GM12878 (cell line): ENCODE measurements at regions not wholly inside any gene's neighbourhood (a gene's known extent, or its start where the extent isn't known, plus 50 kb on each side); places are given as distances from the start of the nearest gene placed in this dataset.

ENCODE experiments used
- ATAC-seq: fragments of 200-7000 bp; cut with Tn5 transposase; 3 replicates; pipeline ENCODE4 v1.9.1; 2020; ENCODE audit warnings: mild to moderate bottlenecking, moderate library complexity
- BruUV-seq: library from RNA; stranded (reverse); fragments of 400-500 nt; replicated peaks from 2 replicates; lab custom pipeline; 2021; lab: Mats Ljungman, UMichigan
- CTCF ChIA-PET: fragments of 300-600 bp; sonication (Branson Sonifier 250); formaldehyde crosslinking; extraction: SDS; loops from one replicate; lab custom pipeline; 2021; ENCODE audit warnings: inconsistent platforms; lab: Yijun Ruan, JAX
- POLR2A ChIA-PET: fragments of 350-600 bp; formaldehyde crosslinking; extraction: SDS; loops from one replicate; lab custom pipeline; 2021; ENCODE audit warnings: inconsistent platforms; lab: Charles Lee
- RAD21 ChIA-PET: fragments of 300-600 bp; sonication (Branson Sonifier 250); formaldehyde crosslinking; loops from one replicate; lab custom pipeline; 2023; ENCODE audit warnings: antibody characterized with exemption; ENCODE audit not compliant: unreplicated experiment; lab: Charles Lee
- SMC1A ChIA-PET: fragments of 300-600 bp; sonication (Branson Sonifier 250); formaldehyde crosslinking; loops from one replicate; lab custom pipeline; 2023; ENCODE audit not compliant: unreplicated experiment, uncharacterized antibody; lab: Charles Lee
- DNase-seq: peaks from one replicate; pipeline ENCODE4 v3.0.0-alpha.2; 2011; ENCODE audit warnings: low read depth, low spot score
- FAIRE-seq: peaks from 3 replicates; lab custom pipeline; 2011; peaks lifted over from hg19 to GRCh38; lab: Jason Lieb, UNC
- H2AFZ ChIP-seq: 2 replicates; pipeline ENCODE4 v1.6.0; 2011; ENCODE audit warnings: low read depth, low read length, control low read depth; ENCODE audit not compliant: control insufficient read depth
- H3K27ac ChIP-seq: 2 replicates; pipeline ENCODE4 v1.5.1; 2011; ENCODE audit warnings: control low read depth; ENCODE audit not compliant: control insufficient read depth, insufficient read depth
- H3K27me3 ChIP-seq, 2 experiments: replicated peaks in 1 of 2; 2 replicates each; pipeline versions ENCODE4 v1.6.0 to v1.6.1; 2011; ENCODE audit warnings: low read length in 1 of 2; ENCODE audit not compliant: control insufficient read depth in 2 of 2, insufficient read depth in 2 of 2
- H3K36me3 ChIP-seq, 2 experiments: 2 replicates each; pipeline ENCODE4 v1.5.1; 2011; ENCODE audit warnings: low read length in 1 of 2; ENCODE audit not compliant: control insufficient read depth in 2 of 2, insufficient read depth in 2 of 2
- H3K4me1 ChIP-seq: 2 replicates; pipeline ENCODE4 v1.6.1; 2011; ENCODE audit warnings: mild to moderate bottlenecking, low read length, moderate library complexity, mixed read lengths; ENCODE audit not compliant: control insufficient read depth, insufficient read depth
- H3K4me2 ChIP-seq: 2 replicates; pipeline ENCODE4 v1.6.0; 2011; ENCODE audit warnings: control low read depth; ENCODE audit not compliant: control insufficient read depth, insufficient read depth
- H3K4me3 ChIP-seq: fragments of 200-600 bp; sonication (generic); 2 replicates; pipeline ENCODE4 v1.5.1; 2016
- H3K79me2 ChIP-seq: 2 replicates; pipeline ENCODE4 v1.6.0; 2011; ENCODE audit warnings: low read length; ENCODE audit not compliant: control insufficient read depth, insufficient read depth
- H3K9ac ChIP-seq: 2 replicates; pipeline ENCODE4 v1.8.0; 2011; ENCODE audit warnings: low read length, control low read depth, mixed read lengths; ENCODE audit not compliant: control insufficient read depth, insufficient read depth
- H3K9me3 ChIP-seq: replicated peaks from 3 replicates; pipeline ENCODE4 v1.5.1; 2011; ENCODE audit warnings: mild to moderate bottlenecking, low read length; ENCODE audit not compliant: control insufficient read depth, insufficient read depth
- H4K20me1 ChIP-seq: 2 replicates; pipeline ENCODE4 v1.6.0; 2011; ENCODE audit not compliant: control insufficient read depth, insufficient read depth
- E4F1 ChIP-seq: fragments of 450-650 bp; IDR thresholded peaks from 2 replicates; pipeline ENCODE4 v1.6.1; 2018; ENCODE audit warnings: borderline replicate concordance, mild to moderate bottlenecking; ENCODE audit not compliant: partially characterized antibody
- MLLT1 ChIP-seq: fragments of 450-650 bp; IDR thresholded peaks from 2 replicates; pipeline ENCODE4 v1.6.1; 2016; ENCODE audit warnings: mild to moderate bottlenecking
- MTA2 ChIP-seq: fragments of 450-650 bp; IDR thresholded peaks from 2 replicates; pipeline ENCODE4 v1.6.1; 2016; ENCODE audit warnings: low read depth, mild to moderate bottlenecking, moderate library complexity
- NFXL1 ChIP-seq: fragments of 450-650 bp; IDR thresholded peaks from 2 replicates; pipeline ENCODE4 v1.6.1; 2017; ENCODE audit warnings: antibody characterized with exemption, mild to moderate bottlenecking, borderline replicate concordance
- POLR2A ChIP-seq: IDR thresholded peaks from 2 replicates; pipeline ENCODE4 v1.6.1; 2011; ENCODE audit warnings: low read depth, mild to moderate bottlenecking, low read length
- RBBP5 ChIP-seq: fragments of 200-600 bp; sonication (generic); conservative IDR thresholded peaks from 2 replicates; pipeline ENCODE4 v1.6.1; 2016
- ZNF24 ChIP-seq: fragments of 450-650 bp; IDR thresholded peaks from 2 replicates; pipeline ENCODE4 v1.6.1; 2017; ENCODE audit warnings: antibody characterized with exemption, mild to moderate bottlenecking
- ZNF274 ChIP-seq: IDR thresholded peaks from one replicate; pipeline ENCODE4 v1.8.0; 2011; ENCODE audit not compliant: insufficient read length, insufficient read depth
- WGBS: methylation state at CpG from one replicate; pipeline ENCODE4 v1.1.6; 2016; ENCODE audit warnings: low lambda C conversion rate; ENCODE audit not compliant: insufficient replicate concordance, insufficient coverage; ENCODE audit errors: missing lambda C conversion rate; 5-methylcytosine and 5-hydroxymethylcytosine counted together
- in situ Hi-C: fragments of 300-500 bp; cut with MboI; formaldehyde crosslinking; loops from 9 replicates; pipeline ENCODE4 v1.14.3; 2018; ENCODE audit warnings: mixed read lengths
- intact Hi-C: fragments of 100-400 bp; cut with micrococcal nuclease; formaldehyde crosslinking; loops from one replicate; pipeline ENCODE4 v1.14.2; 2022; ENCODE audit not compliant: unreplicated experiment

- TF ChIP-seq MTA2 (no peak), ZNF274 (no peak), NFXL1 (no peak), E4F1 (no peak)
Observed at GRCh38 chr10:78313636-78314035, 280.0 kb downstream of the RPS24 start (continued).

- WGBS, result 100% methylated on average over 2 of the region's 2 CpGs
- H3K4me3 ChIP-seq, result no peak overlapping the region
- intact Hi-C loops, result no loop called here
- RAD21 ChIA-PET, result no interaction called here
- no peaks in the 10 kb centered on the region for H3K79me2 ChIP-seq
- H3K9me3 ChIP-seq, result no peaks in the 10 kb centered on the region
- H4K20me1 ChIP-seq, result no peaks in the 10 kb centered on the region
- CTCF ChIA-PET, result interaction anchor here (0.9 kb wide), 2 partner anchors 9 to 12 kb away, joined by 4 read pairs; no protein-coding TSS in a partner anchor
- H3K27ac ChIP-seq, result no peak overlapping the region
- DNase-seq, result no peak
- no peak for FAIRE-seq
- SMC1A ChIA-PET, result no interaction called here
- no peak overlapping the region for H2AFZ ChIP-seq
- TF ChIP-seq ZNF24 (no peak), RBBP5 (no peak), POLR2A (no peak), MLLT1 (no peak)
- TF ChIP-seq, all 136 proteins: peak for 0
- no peaks in the 10 kb centered on the region for H3K27me3 ChIP-seq
- no peak overlapping the region for H3K4me2 ChIP-seq
- H3K9ac ChIP-seq, result no peak overlapping the region
- BruUV-seq, result no TSS peak
- no peaks in the 10 kb centered on the region for H3K4me1 ChIP-seq
- in situ Hi-C loops, result no loop called here
- no peak for ATAC-seq
- H3K36me3 ChIP-seq, result no peaks in the 10 kb centered on the region
- POLR2A ChIA-PET, result no interaction called here
Observed at GRCh38 chr10:78314651-78315050, 281.0 kb downstream of the RPS24 start.
